NT2/D1 (cell line): ENCODE measurements at regions not wholly inside any gene's neighbourhood (a gene's known extent, or its start where the extent isn't known, plus 50 kb on each side); places are given as distances from the start of the nearest gene placed in this dataset.

Source experiments
- SUZ12 ChIP-seq: IDR thresholded peaks from 2 replicates; pipeline ENCODE4 v1.6.1; 2011; ENCODE audit not compliant: insufficient read length, insufficient read depth; ENCODE audit errors: extremely low read depth
- YY1 ChIP-seq: IDR thresholded peaks from 2 replicates; pipeline ENCODE4 v1.6.1; 2011; ENCODE audit not compliant: insufficient read length, insufficient read depth
- ZNF274 ChIP-seq: IDR thresholded peaks from 2 replicates; pipeline ENCODE4 v1.6.1; 2011; ENCODE audit warnings: mild to moderate bottlenecking, low read depth, low read length

DNA sequence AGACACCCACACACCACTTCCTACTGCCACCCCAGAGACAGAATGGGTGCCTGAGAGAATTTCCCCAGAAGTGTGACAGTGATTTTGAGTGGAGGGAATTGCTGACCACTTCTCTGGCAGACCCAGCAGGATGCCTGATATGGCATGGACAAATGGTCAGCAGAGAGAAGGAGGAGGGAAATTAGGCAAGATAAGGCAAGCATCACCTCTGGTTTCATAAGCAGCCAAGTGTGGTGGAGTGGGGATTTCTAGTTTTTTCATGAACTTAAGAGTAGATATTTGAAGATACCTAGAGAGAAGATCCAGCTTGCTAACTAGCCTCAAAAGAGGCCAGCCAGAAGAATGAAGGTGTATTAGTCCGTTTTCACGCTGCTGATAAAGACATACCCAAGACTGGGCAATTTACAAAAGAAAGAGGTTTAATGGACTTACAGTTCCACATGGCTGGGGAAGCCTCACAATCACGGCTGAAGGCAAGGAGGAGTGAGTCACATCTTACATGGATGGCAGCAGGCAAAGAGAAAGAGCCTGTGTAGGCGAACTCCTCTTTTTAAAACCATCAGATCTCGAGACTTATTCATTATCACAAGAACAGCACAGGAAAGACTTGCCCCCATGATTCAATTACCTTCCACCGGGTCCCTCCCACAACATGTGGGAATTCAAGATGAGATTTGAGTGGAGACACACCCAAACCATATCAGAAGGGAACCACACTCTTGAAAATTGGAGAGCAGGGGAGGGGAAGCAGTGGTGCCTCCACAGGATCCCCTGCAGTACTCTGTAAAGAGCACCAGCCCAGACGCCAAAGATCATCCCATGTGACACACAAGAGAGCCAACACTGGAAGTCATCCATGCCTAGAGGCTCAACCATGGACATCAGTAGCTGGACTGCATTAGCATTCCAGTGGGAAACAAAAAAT is 64.2 kb downstream of the RBM43 start:
- TF ChIP-seq ZNF274 (no peak), YY1 (no peak), SUZ12 (no peak)
